ENCODE measurements at regions not wholly inside any gene's neighbourhood (a gene's known extent, or its start where the extent isn't known, plus 50 kb on each side); places are given as distances from the start of the nearest gene placed in this dataset.

- TF ChIP-seq EZH2 (IDR thresholded peaks at IDR 0.05; ENCODE audit: insufficient read depth, low read length) (no peak), CTCF (IDR thresholded peaks at IDR 0.05; ENCODE audit: insufficient read depth, low read depth, low read length) (no peak)
- no peak overlapping the region for H3K27ac Mint-ChIP-seq (ENCODE audit: unreplicated experiment)
- peaks cover 4% of the 10 kb centered on the region for H3K4me1 ChIP-seq (ENCODE audit: insufficient read depth, low read length)
- no peaks in the 10 kb centered on the region for H3K79me2 ChIP-seq (ENCODE audit: insufficient read depth, low read length)
- no peaks in the 10 kb centered on the region for H3K36me3 Mint-ChIP-seq (ENCODE audit: low read depth, unreplicated experiment)
- peaks cover 34% of the 10 kb centered on the region for H3K27me3 ChIP-seq (ENCODE audit: insufficient read depth, low read length)
- DNase-seq (ENCODE audit: low read depth) (no peak), FAIRE-seq (no peak)
- H3K9me3 ChIP-seq (ENCODE audit: insufficient read depth, low read depth, low read length) = no peaks in the 10 kb centered on the region
- no peaks in the 10 kb centered on the region for H4K20me1 ChIP-seq (ENCODE audit: insufficient read depth, low read length)
- H3K36me3 ChIP-seq (ENCODE audit: insufficient read depth, low read length) = no peaks in the 10 kb centered on the region
- H3K27me3 Mint-ChIP-seq (ENCODE audit: low read depth, unreplicated experiment) = peaks cover 4% of the 10 kb centered on the region
- H3K9me3 Mint-ChIP-seq (ENCODE audit: unreplicated experiment) = peaks cover 3% of the 10 kb centered on the region
- no peak overlapping the region for H3K4me3 Mint-ChIP-seq (ENCODE audit: unreplicated experiment)
- no peak overlapping the region for H3K27ac ChIP-seq (ENCODE audit: low read depth, low read length)
- no peak overlapping the region for H3K4me3 ChIP-seq (ENCODE audit: insufficient read depth, low read depth, low read length)
- no peak overlapping the region for H3K9ac ChIP-seq (ENCODE audit: low read length)
- H2AFZ ChIP-seq (ENCODE audit: low read depth, low read length) = no peak overlapping the region
- H3K4me2 ChIP-seq (ENCODE audit: low read length) = no peak overlapping the region
- peaks cover 12% of the 10 kb centered on the region for H3K4me1 Mint-ChIP-seq (ENCODE audit: low read depth, unreplicated experiment)
Observed at GRCh38 chr11:122304306-122304705, 188.3 kb upstream of the BLID start.

- Histone ChIP-seq H3K27ac (ENCODE audit: low read depth, low read length) (no peak overlapping the region), H3K79me2 (ENCODE audit: insufficient read depth, low read length) (no peaks in the 10 kb centered on the region), H3K9me3 (ENCODE audit: insufficient read depth, low read depth, low read length) (no peaks in the 10 kb centered on the region), H3K4me2 (ENCODE audit: low read length) (no peak overlapping the region), H2AFZ (ENCODE audit: low read depth, low read length) (no peak overlapping the region), H3K4me1 (ENCODE audit: insufficient read depth, low read length) (no peaks in the 10 kb centered on the region), H3K27me3 (ENCODE audit: insufficient read depth, low read length) (no peaks in the 10 kb centered on the region), H3K4me3 (ENCODE audit: insufficient read depth, low read depth, low read length) (no peak overlapping the region), H3K36me3 (ENCODE audit: insufficient read depth, low read length) (no peaks in the 10 kb centered on the region), H3K9ac (ENCODE audit: low read length) (no peak overlapping the region), H4K20me1 (ENCODE audit: insufficient read depth, low read length) (no peaks in the 10 kb centered on the region)
- H3K4me3 Mint-ChIP-seq (ENCODE audit: unreplicated experiment) = no peak overlapping the region
- no peaks in the 10 kb centered on the region for H3K4me1 Mint-ChIP-seq (ENCODE audit: low read depth, unreplicated experiment)
- TF ChIP-seq CTCF (IDR thresholded peaks at IDR 0.05; ENCODE audit: insufficient read depth, low read depth, low read length) = no peak
- no peak for TF ChIP-seq EZH2 (IDR thresholded peaks at IDR 0.05; ENCODE audit: insufficient read depth, low read length)
- no peak overlapping the region for H3K27ac Mint-ChIP-seq (ENCODE audit: unreplicated experiment)
- peaks cover 2% of the 10 kb centered on the region for H3K36me3 Mint-ChIP-seq (ENCODE audit: low read depth, unreplicated experiment)
- DNase-seq (ENCODE audit: low read depth) (no peak), FAIRE-seq (no peak)
- peaks cover 14% of the 10 kb centered on the region for H3K9me3 Mint-ChIP-seq (ENCODE audit: unreplicated experiment)
- no peaks in the 10 kb centered on the region for H3K27me3 Mint-ChIP-seq (ENCODE audit: low read depth, unreplicated experiment)
Observed at GRCh38 chr11:122294041-122294440, 178.0 kb upstream of the BLID start.

- H3K27me3 ChIP-seq (ENCODE audit: insufficient read depth, low read length) = no peaks in the 10 kb centered on the region
- H3K9me3 Mint-ChIP-seq (ENCODE audit: unreplicated experiment) = peaks cover 11% of the 10 kb centered on the region
- H3K27ac ChIP-seq (ENCODE audit: low read depth, low read length) = no peak overlapping the region
- no peak for TF ChIP-seq CTCF (IDR thresholded peaks at IDR 0.05; ENCODE audit: insufficient read depth, low read depth, low read length)
- no peak for TF ChIP-seq EZH2 (IDR thresholded peaks at IDR 0.05; ENCODE audit: insufficient read depth, low read length)
- no peak overlapping the region for H2AFZ ChIP-seq (ENCODE audit: low read depth, low read length)
- H3K4me1 ChIP-seq (ENCODE audit: insufficient read depth, low read length) = no peaks in the 10 kb centered on the region
- H3K9ac ChIP-seq (ENCODE audit: low read length) = no peak overlapping the region
- H3K9me3 ChIP-seq (ENCODE audit: insufficient read depth, low read depth, low read length) = no peaks in the 10 kb centered on the region
- no peak overlapping the region for H3K4me3 Mint-ChIP-seq (ENCODE audit: unreplicated experiment)
- H3K27me3 Mint-ChIP-seq (ENCODE audit: low read depth, unreplicated experiment) = no peaks in the 10 kb centered on the region
- H3K4me2 ChIP-seq (ENCODE audit: low read length) = no peak overlapping the region
- H3K36me3 Mint-ChIP-seq (ENCODE audit: low read depth, unreplicated experiment) = peaks cover 2% of the 10 kb centered on the region
- FAIRE-seq (no peak), DNase-seq (ENCODE audit: low read depth) (no peak)
- H3K36me3 ChIP-seq (ENCODE audit: insufficient read depth, low read length) = no peaks in the 10 kb centered on the region
- no peak overlapping the region for H3K27ac Mint-ChIP-seq (ENCODE audit: unreplicated experiment)
- no peaks in the 10 kb centered on the region for H4K20me1 ChIP-seq (ENCODE audit: insufficient read depth, low read length)
- H3K4me1 Mint-ChIP-seq (ENCODE audit: low read depth, unreplicated experiment) = no peaks in the 10 kb centered on the region
- no peak overlapping the region for H3K4me3 ChIP-seq (ENCODE audit: insufficient read depth, low read depth, low read length)
- H3K79me2 ChIP-seq (ENCODE audit: insufficient read depth, low read length) = no peaks in the 10 kb centered on the region
Observed at GRCh38 chr11:122293296-122294023, 177.4 kb upstream of the BLID start.

Measured in astrocyte (in vitro differentiated cells and primary cell).